ENCODE measurements at regions not wholly inside any gene's neighbourhood (a gene's known extent, or its start where the extent isn't known, plus 50 kb on each side); places are given as distances from the start of the nearest gene placed in this dataset. TPM values are rescaled to one million over a fixed set of nuclear protein-coding genes. Genes with fewer than 3 reads are reported as not detected.

GRCh38 chr4:124535003-124535402 lies 177.5 kb downstream of the ANKRD50 start:
- DNase-seq: no peak

GRCh38 chr4:124536946-124537345 lies 175.6 kb downstream of the ANKRD50 start:
- no peak for DNase-seq

- DNase-seq: no peak
Measured at GRCh38 chr4:124537971-124538370, 174.6 kb downstream of the ANKRD50 start.

- no peak for DNase-seq
Measured at GRCh38 chr4:124540014-124540413, 172.5 kb downstream of the ANKRD50 start.

GRCh38 chr4:124541652-124542420 lies 170.7 kb downstream of the ANKRD50 start:
- no peak for DNase-seq

GRCh38 chr4:124555959-124556358 lies 156.6 kb downstream of the ANKRD50 start:
- DNase-seq: no peak

GRCh38 chr4:124564121-124564520 lies 148.4 kb downstream of the ANKRD50 start:
- no peak for DNase-seq

GRCh38 chr4:124565371-124565770 lies 147.2 kb downstream of the ANKRD50 start:
- DNase-seq: no peak

- no peak for DNase-seq
Measured at GRCh38 chr4:124566030-124566429, 146.5 kb downstream of the ANKRD50 start.

GRCh38 chr4:124573056-124573455 lies 139.5 kb downstream of the ANKRD50 start:
- DNase-seq: no peak

- no peak for DNase-seq
Measured at GRCh38 chr4:124579896-124580295, 132.6 kb downstream of the ANKRD50 start.

GRCh38 chr4:124583797-124584196 lies 128.7 kb downstream of the ANKRD50 start:
- DNase-seq: no peak

- no peak for DNase-seq
Measured at GRCh38 chr4:124589786-124590185, 122.7 kb downstream of the ANKRD50 start.

- DNase-seq: no peak
Measured at GRCh38 chr4:124590480-124590879, 122.1 kb downstream of the ANKRD50 start.

GRCh38 chr4:124591637-124592036 lies 120.9 kb downstream of the ANKRD50 start:
- DNase-seq: no peak

- no peak for DNase-seq
Measured at GRCh38 chr4:124593494-124593893, 119.0 kb downstream of the ANKRD50 start.

GRCh38 chr4:124594945-124595344 lies 117.6 kb downstream of the ANKRD50 start:
- no peak for DNase-seq

GRCh38 chr4:124596816-124597215 lies 115.7 kb downstream of the ANKRD50 start:
- no peak for DNase-seq

- DNase-seq: no peak
Measured at GRCh38 chr4:124610211-124610610, 102.3 kb downstream of the ANKRD50 start.

Small RNA genes lying in the stretch of these regions (small RNA-seq; reads per million reads assigned to genes)
- gene AC093767.1 (ENCODE audit: low replicate concordance): not detected

Data from skin of body (tissue), 2 donors.